HEK293T (cell line): ENCODE measurements at regions not wholly inside any gene's neighbourhood (a gene's known extent, or its start where the extent isn't known, plus 50 kb on each side); places are given as distances from the start of the nearest gene placed in this dataset.
"Not testable (repeated sequence)": the region's sequence is repeated elsewhere in the genome, so short reads cannot be mapped to it uniquely, and the experiment has no call there.

ENCODE experiments used
- CTCF ChIA-PET: fragments of 350-600 bp; formaldehyde crosslinking; extraction: SDS; loops from one replicate; lab custom pipeline; 2021; ENCODE audit warnings: antibody characterized with exemption, inconsistent platforms; lab: Yijun Ruan, JAX
- POLR2A ChIA-PET: fragments of 350-600 bp; formaldehyde crosslinking; extraction: SDS; loops from one replicate; lab custom pipeline; 2020; ENCODE audit warnings: antibody characterized with exemption, inconsistent platforms; lab: Yijun Ruan, JAX
- DNase-seq: peaks from one replicate; pipeline ENCODE4 v3.0.0; 2012; ENCODE audit warnings: mixed read lengths; ENCODE audit errors: extremely low spot score
- ARNT ChIP-seq: fragments of 450-650 bp; IDR thresholded peaks from 2 replicates; pipeline ENCODE4 v1.6.1; 2017; ENCODE audit warnings: mild to moderate bottlenecking
- BHLHE40 ChIP-seq: fragments of 450-650 bp; IDR thresholded peaks from 2 replicates; pipeline ENCODE4 v1.6.1; 2016; ENCODE audit warnings: mild to moderate bottlenecking, moderate library complexity, borderline replicate concordance
- CTBP1 ChIP-seq: fragments of 450-650 bp; IDR thresholded peaks from 2 replicates; pipeline ENCODE4 v1.6.1; 2016; ENCODE audit warnings: borderline replicate concordance
- ELF4 ChIP-seq: fragments of 450-650 bp; IDR thresholded peaks from 2 replicates; pipeline ENCODE4 v1.6.1; 2017; ENCODE audit warnings: antibody characterized with exemption
- FOXA1 ChIP-seq: fragments of 450-650 bp; IDR thresholded peaks from 2 replicates; pipeline ENCODE4 v1.6.1; 2016; ENCODE audit warnings: mild to moderate bottlenecking
- FOXK2 ChIP-seq: fragments of 450-650 bp; IDR thresholded peaks from 2 replicates; pipeline ENCODE4 v1.6.1; 2016; ENCODE audit warnings: mild to moderate bottlenecking
- FOXM1 ChIP-seq: fragments of 450-650 bp; IDR thresholded peaks from 2 replicates; pipeline ENCODE4 v1.6.1; 2017; ENCODE audit warnings: mild to moderate bottlenecking, borderline replicate concordance
- HDGF ChIP-seq: fragments of 450-650 bp; IDR thresholded peaks from 2 replicates; pipeline ENCODE4 v1.6.1; 2017; ENCODE audit warnings: antibody characterized with exemption, borderline replicate concordance
- L3MBTL2 ChIP-seq: fragments of 450-650 bp; conservative IDR thresholded peaks from 2 replicates; pipeline ENCODE4 v1.6.1; 2016; ENCODE audit warnings: mild to moderate bottlenecking
- LEF1 ChIP-seq: fragments of 450-650 bp; IDR thresholded peaks from 2 replicates; pipeline ENCODE4 v1.6.1; 2017; ENCODE audit warnings: mild to moderate bottlenecking, borderline replicate concordance
- NFRKB ChIP-seq: fragments of 450-650 bp; IDR thresholded peaks from 2 replicates; pipeline ENCODE4 v1.6.1; 2016; ENCODE audit warnings: mild to moderate bottlenecking, moderate library complexity
- SP1 ChIP-seq: fragments of 450-650 bp; IDR thresholded peaks from 2 replicates; pipeline ENCODE4 v1.6.1; 2017
- SUZ12 ChIP-seq: fragments of 450-650 bp; IDR thresholded peaks from 2 replicates; pipeline ENCODE4 v1.6.1; 2016; ENCODE audit warnings: mild to moderate bottlenecking
- TARDBP ChIP-seq: fragments of 450-650 bp; IDR thresholded peaks from 2 replicates; pipeline ENCODE4 v1.6.1; 2016
- ZNF384 ChIP-seq: fragments of 450-650 bp; IDR thresholded peaks from 2 replicates; pipeline ENCODE4 v1.6.1; 2016
- TF ChIP-seq, protein P1 (sequence below): fragments of 450-650 bp; IDR thresholded peaks from 2 replicates; pipeline ENCODE4 v1.6.1; 2016

DNA sequence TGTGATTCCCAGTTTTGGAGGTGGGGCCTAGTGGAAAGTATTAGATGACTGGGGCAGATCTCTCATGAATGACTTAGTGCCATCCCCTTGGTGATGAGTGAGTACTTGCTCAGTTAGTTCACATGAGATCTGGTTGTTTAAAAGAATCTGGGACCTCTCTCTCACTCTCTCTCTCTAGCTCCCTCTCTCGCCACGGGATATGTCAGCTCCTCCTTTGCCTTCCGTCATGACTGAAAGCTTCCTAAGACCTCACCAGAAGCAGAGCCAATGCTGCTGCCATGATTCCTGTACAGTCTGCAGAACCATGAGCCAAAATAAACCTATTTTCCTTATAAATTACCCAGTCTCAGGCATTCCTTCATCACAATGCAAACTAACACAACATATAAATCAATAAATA, 176.7 kb downstream of the PRELID2 start:
- CTCF ChIA-PET = interaction anchor here (1.6 kb wide), 1 partner anchor 31 kb away, joined by 4 read pairs; no protein-coding TSS in a partner anchor
- POLR2A ChIA-PET = no interaction called here
- DNase-seq = no peak
- TF ChIP-seq CTBP1 = no peak
- no peak for TF ChIP-seq ARNT
- no peak for TF ChIP-seq TARDBP
- TF ChIP-seq FOXK2 = no peak
- TF ChIP-seq L3MBTL2 = no peak
- TF ChIP-seq SUZ12 = no peak
- no peak for TF ChIP-seq LEF1
- TF ChIP-seq, protein P1, sequence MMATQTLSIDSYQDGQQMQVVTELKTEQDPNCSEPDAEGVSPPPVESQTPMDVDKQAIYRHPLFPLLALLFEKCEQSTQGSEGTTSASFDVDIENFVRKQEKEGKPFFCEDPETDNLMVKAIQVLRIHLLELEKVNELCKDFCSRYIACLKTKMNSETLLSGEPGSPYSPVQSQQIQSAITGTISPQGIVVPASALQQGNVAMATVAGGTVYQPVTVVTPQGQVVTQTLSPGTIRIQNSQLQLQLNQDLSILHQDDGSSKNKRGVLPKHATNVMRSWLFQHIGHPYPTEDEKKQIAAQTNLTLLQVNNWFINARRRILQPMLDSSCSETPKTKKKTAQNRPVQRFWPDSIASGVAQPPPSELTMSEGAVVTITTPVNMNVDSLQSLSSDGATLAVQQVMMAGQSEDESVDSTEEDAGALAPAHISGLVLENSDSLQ = no peak
- TF ChIP-seq FOXA1 = no peak
- TF ChIP-seq ZNF384 = no peak
- TF ChIP-seq NFRKB = no peak
- no peak for TF ChIP-seq SP1
- TF ChIP-seq BHLHE40 = no peak
- no peak for TF ChIP-seq ELF4
- no peak for TF ChIP-seq HDGF
- no peak for TF ChIP-seq FOXM1

GRCh38 chr5:145652700-145653099, 182.4 kb downstream of the PRELID2 start:
- POLR2A ChIA-PET, DNase-seq, CTCF ChIA-PET: not testable (repeated sequence)

- CTCF ChIA-PET, DNase-seq, POLR2A ChIA-PET: not testable (repeated sequence)
Observed at GRCh38 chr5:145647137-145647536, 188.0 kb downstream of the PRELID2 start.

- DNase-seq, CTCF ChIA-PET, POLR2A ChIA-PET: not testable (repeated sequence)
Observed at GRCh38 chr5:145643214-145643613, 191.9 kb downstream of the PRELID2 start.

DNA sequence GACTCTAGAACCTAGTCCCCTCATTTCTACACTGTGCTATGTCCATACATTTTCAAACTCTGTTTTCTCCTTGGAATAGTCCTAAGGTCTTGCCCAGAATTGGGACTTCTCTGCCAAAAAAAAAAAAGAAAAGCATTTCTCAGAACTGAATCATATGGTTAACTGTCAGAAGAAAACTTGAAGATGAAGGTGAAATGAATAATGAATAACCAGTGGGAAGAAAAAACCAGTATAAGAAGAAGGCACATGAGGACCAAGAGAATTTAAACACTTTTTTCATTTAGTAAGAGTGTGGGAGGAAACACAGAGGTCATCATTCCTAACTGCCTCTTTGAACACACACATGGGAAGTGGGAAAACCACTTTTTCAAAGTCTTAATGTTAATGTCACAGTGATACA, 197.7 kb downstream of the PRELID2 start:
- ChIA-PET CTCF (interaction anchor here (0.5 kb wide), 1 partner anchor 74 kb away, joined by 4 read pairs; no protein-coding TSS in a partner anchor), POLR2A (no interaction called here)
- DNase-seq = no peak
- TF ChIP-seq NFRKB = no peak
- TF ChIP-seq TARDBP = no peak
- TF ChIP-seq HDGF = no peak
- no peak for TF ChIP-seq FOXM1
- no peak for TF ChIP-seq CTBP1
- no peak for TF ChIP-seq BHLHE40
- no peak for TF ChIP-seq LEF1
- TF ChIP-seq ARNT = no peak
- TF ChIP-seq ELF4 = no peak
- TF ChIP-seq SP1 = no peak
- TF ChIP-seq, protein P1 = no peak
- TF ChIP-seq FOXK2 = no peak
- no peak for TF ChIP-seq FOXA1
- no peak for TF ChIP-seq SUZ12
- TF ChIP-seq L3MBTL2 = no peak
- TF ChIP-seq ZNF384 = no peak

GRCh38 chr5:145636371-145636770, 198.8 kb downstream of the PRELID2 start:
- TF ChIP-seq TARDBP = no peak
- TF ChIP-seq HDGF = no peak
- no peak for TF ChIP-seq LEF1
- TF ChIP-seq, protein P1 = no peak
- no peak for TF ChIP-seq SP1
- no peak for TF ChIP-seq ELF4
- no peak for TF ChIP-seq ARNT
- TF ChIP-seq FOXM1 = no peak
- no peak for TF ChIP-seq FOXK2
- TF ChIP-seq NFRKB = no peak
- TF ChIP-seq L3MBTL2 = no peak
- TF ChIP-seq BHLHE40 = no peak
- CTCF ChIA-PET = no interaction called here
- no peak for DNase-seq
- POLR2A ChIA-PET = no interaction called here

DNA sequence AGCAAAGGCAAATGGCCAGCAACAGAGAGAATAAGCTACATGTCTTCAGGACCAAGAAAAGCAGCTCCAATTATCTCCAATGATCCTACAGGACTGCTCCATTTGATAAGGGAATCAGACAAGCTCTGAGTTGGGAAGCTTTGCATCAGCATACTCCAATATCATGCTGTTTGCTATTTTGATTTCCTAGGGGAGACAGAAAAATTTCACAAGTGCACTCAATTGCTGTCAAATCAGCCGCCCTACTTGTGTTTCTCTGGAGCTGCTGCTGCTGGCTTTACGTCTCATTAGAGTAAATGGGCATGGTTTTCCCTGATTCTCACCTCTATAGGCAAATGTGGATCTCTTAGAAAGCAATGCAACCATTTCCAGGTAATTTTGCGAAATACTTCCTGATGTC, 201.7 kb downstream of the PRELID2 start:
- no peak for DNase-seq
- no peak for TF ChIP-seq SUZ12
- no peak for TF ChIP-seq ELF4
- TF ChIP-seq BHLHE40 = no peak
- TF ChIP-seq FOXM1 = no peak
- TF ChIP-seq ZNF384 = no peak
- no peak for TF ChIP-seq FOXA1
- no peak for TF ChIP-seq HDGF
- no peak for TF ChIP-seq L3MBTL2
- POLR2A ChIA-PET = no interaction called here
- CTCF ChIA-PET = no interaction called here
